DND-41 (cell line): ENCODE measurements at regions not wholly inside any gene's neighbourhood (a gene's known extent, or its start where the extent isn't known, plus 50 kb on each side); places are given as distances from the start of the nearest gene placed in this dataset.

Experiments used
- CTCF ChIP-seq: IDR thresholded peaks from 2 replicates; pipeline ENCODE4 v1.5.1; 2012; ENCODE audit warnings: borderline replicate concordance, low read length, moderate library complexity, mild to moderate bottlenecking; ENCODE audit not compliant: poor library complexity, severe bottlenecking; ENCODE audit errors: extremely low read depth
- EZH2 ChIP-seq: IDR thresholded peaks from 3 replicates; pipeline ENCODE4 v1.6.1; 2012; ENCODE audit warnings: borderline replicate concordance, low read depth, mild to moderate bottlenecking, moderate library complexity, low read length, inconsistent platforms; ENCODE audit not compliant: severe bottlenecking

- no peak for TF ChIP-seq CTCF
- no peak for TF ChIP-seq EZH2
Measured at GRCh38 chr20:18974660-18975059, 161.1 kb downstream of the SCP2D1 start.
